Activated T-helper 2 cell treated with anti-CD3 and anti-CD28 coated beads, Interferon-gamma antibody, Interleukin-2, Interleukin-4, amounts not matched to agents 10 μg/mL and 5 μg/mL and 100 μg/mL, durations not matched to agents 14 hours and 24 hours and 36 hours (primary cell): ENCODE measurements at regions not wholly inside any gene's neighbourhood (a gene's known extent, or its start where the extent isn't known, plus 50 kb on each side); places are given as distances from the start of the nearest gene placed in this dataset.
"Not testable (repeated sequence)": the region's sequence is repeated elsewhere in the genome, so short reads cannot be mapped to it uniquely, and the experiment has no call there.

ENCODE experiments used
- DNase-seq: peaks from one replicate; pipeline ENCODE4 v3.0.0; 2021; ENCODE audit warnings: low spot score
- H3K27ac Mint-ChIP-seq: one replicate; pipeline ENCODE4 v1.8.0; 2021; ENCODE audit warnings: mixed read lengths
- H3K27me3 Mint-ChIP-seq: one replicate; pipeline ENCODE4 v1.8.0; 2021; ENCODE audit warnings: low read depth, mixed read lengths
- H3K36me3 Mint-ChIP-seq: one replicate; pipeline ENCODE4 v1.8.0; 2021; ENCODE audit warnings: low read depth, mixed read lengths
- H3K4me1 Mint-ChIP-seq: one replicate; pipeline ENCODE4 v1.8.0; 2021; ENCODE audit warnings: low read depth, mixed read lengths
- H3K4me3 Mint-ChIP-seq: one replicate; pipeline ENCODE4 v1.8.0; 2021; ENCODE audit warnings: low read depth, mild to moderate bottlenecking, moderate library complexity, mixed read lengths
- H3K9me3 Mint-ChIP-seq: one replicate; pipeline ENCODE4 v1.8.0; 2021; ENCODE audit warnings: mixed read lengths
- intact Hi-C: fragments of 100-400 bp; cut with micrococcal nuclease; formaldehyde crosslinking; loops from one replicate; pipeline ENCODE4 v1.15.1; 2023

GRCh38 chr1:191452586-191452985 lies 705.7 kb upstream of the RGS18 start:
- intact Hi-C loops, result no loop called here
- no peaks in the 10 kb centered on the region for H3K36me3 Mint-ChIP-seq
- no peak overlapping the region for H3K27ac Mint-ChIP-seq
- no peaks in the 10 kb centered on the region for H3K4me1 Mint-ChIP-seq
- H3K9me3 Mint-ChIP-seq, result peaks cover 22% of the 10 kb centered on the region
- no peaks in the 10 kb centered on the region for H3K27me3 Mint-ChIP-seq
- H3K4me3 Mint-ChIP-seq, result no peak overlapping the region
- no peak for DNase-seq

GRCh38 chr1:191453487-191453886 lies 704.8 kb upstream of the RGS18 start:
- intact Hi-C loops, result no loop called here
- H3K4me3 Mint-ChIP-seq, result no peak overlapping the region
- H3K27me3 Mint-ChIP-seq, result no peaks in the 10 kb centered on the region
- no peak overlapping the region for H3K27ac Mint-ChIP-seq
- no peak for DNase-seq
- peaks cover 19% of the 10 kb centered on the region for H3K9me3 Mint-ChIP-seq
- H3K36me3 Mint-ChIP-seq, result no peaks in the 10 kb centered on the region
- H3K4me1 Mint-ChIP-seq, result no peaks in the 10 kb centered on the region

- DNase-seq, result no peak
- Mint-ChIP-seq H3K9me3 (peaks cover 16% of the 10 kb centered on the region), H3K4me1 (no peaks in the 10 kb centered on the region), H3K36me3 (no peaks in the 10 kb centered on the region), H3K27me3 (no peaks in the 10 kb centered on the region), H3K4me3 (no peak overlapping the region), H3K27ac (no peak overlapping the region)
- intact Hi-C loops, result no loop called here
These were observed 700.4 kb upstream of the RGS18 start for GRCh38 chr1:191457889-191458288.

GRCh38 chr1:191460234-191460633 lies 698.0 kb upstream of the RGS18 start:
- no peaks in the 10 kb centered on the region for H3K4me1 Mint-ChIP-seq
- H3K36me3 Mint-ChIP-seq, result no peaks in the 10 kb centered on the region
- no peak overlapping the region for H3K4me3 Mint-ChIP-seq

GRCh38 chr1:191483988-191484387 lies 674.3 kb upstream of the RGS18 start:
- Mint-ChIP-seq H3K27ac (no peak overlapping the region), H3K4me3 (no peak overlapping the region)
- DNase-seq, result no peak

More at GRCh38 chr1:191460234-191460633, 698.0 kb upstream of the RGS18 start:
- intact Hi-C loops, result no loop called here
- Mint-ChIP-seq H3K9me3 (peaks cover 20% of the 10 kb centered on the region), H3K27ac (no peak overlapping the region), H3K27me3 (no peaks in the 10 kb centered on the region)
- no peak for DNase-seq

GRCh38 chr1:191490303-191490702 lies 668.0 kb upstream of the RGS18 start:
- intact Hi-C loops, result no loop called here
- Mint-ChIP-seq H3K9me3 (peaks cover 35% of the 10 kb centered on the region), H3K27ac (no peak overlapping the region), H3K36me3 (no peaks in the 10 kb centered on the region), H3K27me3 (no peaks in the 10 kb centered on the region), H3K4me3 (no peak overlapping the region), H3K4me1 (no peaks in the 10 kb centered on the region)
- no peak for DNase-seq

More at GRCh38 chr1:191483988-191484387, 674.3 kb upstream of the RGS18 start:
- peaks cover 22% of the 10 kb centered on the region for H3K9me3 Mint-ChIP-seq
- H3K4me1 Mint-ChIP-seq, result no peaks in the 10 kb centered on the region
- no peaks in the 10 kb centered on the region for H3K36me3 Mint-ChIP-seq
- intact Hi-C loops, result no loop called here
- H3K27me3 Mint-ChIP-seq, result no peaks in the 10 kb centered on the region

GRCh38 chr1:191495040-191495439 lies 663.2 kb upstream of the RGS18 start:
- H3K9me3 Mint-ChIP-seq, result peaks cover 14% of the 10 kb centered on the region
- no peak overlapping the region for H3K27ac Mint-ChIP-seq
- no peak for DNase-seq
- H3K4me1 Mint-ChIP-seq, result no peaks in the 10 kb centered on the region
- no peak overlapping the region for H3K4me3 Mint-ChIP-seq
- intact Hi-C loops, result no loop called here
- no peaks in the 10 kb centered on the region for H3K36me3 Mint-ChIP-seq
- no peaks in the 10 kb centered on the region for H3K27me3 Mint-ChIP-seq

- no peak for DNase-seq
- Mint-ChIP-seq H3K4me1 (no peaks in the 10 kb centered on the region), H3K36me3 (no peaks in the 10 kb centered on the region), H3K27me3 (no peaks in the 10 kb centered on the region), H3K27ac (no peak overlapping the region), H3K9me3 (peaks cover 14% of the 10 kb centered on the region), H3K4me3 (no peak overlapping the region)
- intact Hi-C loops, result no loop called here
These were observed 659.9 kb upstream of the RGS18 start for GRCh38 chr1:191498318-191498717.

GRCh38 chr1:191498825-191499224 lies 659.4 kb upstream of the RGS18 start:
- DNase-seq, result no peak
- no peaks in the 10 kb centered on the region for H3K4me1 Mint-ChIP-seq
- H3K9me3 Mint-ChIP-seq, result peaks cover 14% of the 10 kb centered on the region
- H3K36me3 Mint-ChIP-seq, result no peaks in the 10 kb centered on the region
- H3K4me3 Mint-ChIP-seq, result no peak overlapping the region
- H3K27me3 Mint-ChIP-seq, result no peaks in the 10 kb centered on the region
- no peak overlapping the region for H3K27ac Mint-ChIP-seq
- intact Hi-C loops, result no loop called here

GRCh38 chr1:191504999-191505398 lies 653.3 kb upstream of the RGS18 start:
- no peak overlapping the region for H3K27ac Mint-ChIP-seq
- H3K27me3 Mint-ChIP-seq, result no peaks in the 10 kb centered on the region
- H3K4me1 Mint-ChIP-seq, result no peaks in the 10 kb centered on the region
- DNase-seq, result no peak
- no peaks in the 10 kb centered on the region for H3K36me3 Mint-ChIP-seq
- H3K4me3 Mint-ChIP-seq, result no peak overlapping the region
- peaks cover 7% of the 10 kb centered on the region for H3K9me3 Mint-ChIP-seq
- intact Hi-C loops, result no loop called here

GRCh38 chr1:191508239-191508638 lies 650.0 kb upstream of the RGS18 start:
- no peak overlapping the region for H3K27ac Mint-ChIP-seq
- H3K4me1 Mint-ChIP-seq, result no peaks in the 10 kb centered on the region
- H3K27me3 Mint-ChIP-seq, result no peaks in the 10 kb centered on the region
- intact Hi-C loops, result no loop called here
- H3K9me3 Mint-ChIP-seq, result peaks cover 25% of the 10 kb centered on the region
- DNase-seq, result no peak
- H3K4me3 Mint-ChIP-seq, result no peak overlapping the region
- H3K36me3 Mint-ChIP-seq, result no peaks in the 10 kb centered on the region

GRCh38 chr1:191511480-191511879 lies 646.8 kb upstream of the RGS18 start:
- H3K4me1 Mint-ChIP-seq, H3K27me3 Mint-ChIP-seq, intact Hi-C loops, H3K36me3 Mint-ChIP-seq, DNase-seq, H3K27ac Mint-ChIP-seq, H3K4me3 Mint-ChIP-seq: not testable (repeated sequence)
- peaks cover 25% of the 10 kb centered on the region for H3K9me3 Mint-ChIP-seq

- Mint-ChIP-seq H3K4me1 (no peaks in the 10 kb centered on the region), H3K9me3 (peaks cover 18% of the 10 kb centered on the region), H3K27ac (no peak overlapping the region), H3K4me3 (no peak overlapping the region), H3K36me3 (no peaks in the 10 kb centered on the region), H3K27me3 (no peaks in the 10 kb centered on the region)
- no peak for DNase-seq
- intact Hi-C loops, result no loop called here
These were observed 640.4 kb upstream of the RGS18 start for GRCh38 chr1:191517826-191518225.

- H3K4me3 Mint-ChIP-seq, result no peak overlapping the region
These were observed 638.7 kb upstream of the RGS18 start for GRCh38 chr1:191519519-191519918.

More at GRCh38 chr1:191519519-191519918, 638.7 kb upstream of the RGS18 start:
- Mint-ChIP-seq H3K36me3 (no peaks in the 10 kb centered on the region), H3K27me3 (no peaks in the 10 kb centered on the region), H3K27ac (no peak overlapping the region), H3K9me3 (peaks cover 15% of the 10 kb centered on the region), H3K4me1 (no peaks in the 10 kb centered on the region)
- intact Hi-C loops, result no loop called here
- no peak for DNase-seq
